ENCODE measurements at regions not wholly inside any gene's neighbourhood (a gene's known extent, or its start where the extent isn't known, plus 50 kb on each side); places are given as distances from the start of the nearest gene placed in this dataset.

GRCh38 chr2:15835991-15836688 is 104.2 kb upstream of the MYCN start:
- DNase-seq (ENCODE audit: low read depth in 1 of 2, low spot score in 1 of 2), result no peak
- no peaks in the 10 kb centered on the region for H3K27me3 ChIP-seq (ENCODE audit: insufficient read depth, poor library complexity, severe bottlenecking)
- H3K27ac ChIP-seq (replicated peaks), result no peak overlapping the region
- no peak for TF ChIP-seq REST (IDR thresholded peaks at IDR 0.05; ENCODE audit: insufficient replicate concordance, low read depth)
- no peak for TF ChIP-seq GABPA (IDR thresholded peaks at IDR 0.05; ENCODE audit: low read depth)
- no peak for TF ChIP-seq POLR2AphosphoS5 (IDR thresholded peaks at IDR 0.05; ENCODE audit: low read depth)
- TF ChIP-seq SPI1 (IDR thresholded peaks at IDR 0.05; ENCODE audit: borderline replicate concordance, low read depth), result no peak
- no peak for TF ChIP-seq CTCF (IDR thresholded peaks at IDR 0.05; ENCODE audit: insufficient read depth, low read length)
- no peak overlapping the region for H3K4me3 ChIP-seq (replicated peaks; ENCODE audit: insufficient read depth, low read length)

DNA sequence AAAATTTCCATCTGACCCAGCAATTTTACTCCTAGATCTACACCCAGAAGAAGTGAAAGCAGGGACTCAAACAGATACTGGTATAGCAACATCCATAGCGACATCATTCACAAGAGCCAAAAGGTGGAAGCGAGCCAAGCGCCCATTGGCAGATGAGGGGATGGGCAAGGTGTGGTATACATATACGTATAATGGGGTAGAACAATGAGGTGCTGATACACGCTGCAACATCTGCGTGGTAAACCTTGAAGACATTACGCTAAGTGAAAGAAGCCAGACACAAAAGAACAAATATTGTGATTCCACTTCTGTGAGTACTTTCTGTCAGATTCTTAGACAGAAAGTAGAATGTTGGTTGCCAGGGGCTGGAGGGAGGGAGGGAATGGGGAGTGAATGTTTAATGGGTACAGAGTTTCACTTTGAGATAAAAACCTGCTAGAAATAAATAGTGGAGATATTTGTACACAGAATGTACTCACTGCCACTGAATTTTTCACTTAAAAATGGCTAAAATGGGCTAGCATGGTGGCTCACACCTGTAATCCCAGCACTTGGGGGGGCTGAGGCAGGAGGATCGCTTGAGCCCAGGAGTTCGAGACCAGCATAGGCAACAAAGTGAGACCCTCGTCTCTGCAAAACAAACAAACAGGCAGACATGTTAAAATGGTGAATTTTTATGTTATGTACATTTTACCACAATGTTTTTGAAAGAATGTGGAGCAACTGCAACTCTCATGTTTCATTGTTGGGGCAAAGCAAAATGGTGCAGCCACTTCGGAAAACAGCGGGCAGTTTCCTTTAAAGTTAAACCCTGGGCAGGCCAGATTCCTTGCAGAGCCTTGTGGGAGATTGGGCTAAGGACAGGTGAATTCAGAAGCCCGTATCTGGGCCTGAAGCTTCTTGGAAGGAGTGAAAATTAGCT is 103.4 kb upstream of the MYCN start:
- no peak overlapping the region for H3K27ac ChIP-seq (replicated peaks)
- TF ChIP-seq POLR2AphosphoS5 (IDR thresholded peaks at IDR 0.05; ENCODE audit: low read depth) (no peak), SPI1 (IDR thresholded peaks at IDR 0.05; ENCODE audit: borderline replicate concordance, low read depth) (no peak), CTCF (IDR thresholded peaks at IDR 0.05; ENCODE audit: insufficient read depth, low read length) (no peak), REST (IDR thresholded peaks at IDR 0.05; ENCODE audit: insufficient replicate concordance, low read depth) (no peak), GABPA (IDR thresholded peaks at IDR 0.05; ENCODE audit: low read depth) (no peak)
- H3K27me3 ChIP-seq (ENCODE audit: insufficient read depth, poor library complexity, severe bottlenecking), result no peaks in the 10 kb centered on the region
- DNase-seq (ENCODE audit: low read depth in 1 of 2, low spot score in 1 of 2), result no peak
- no peak overlapping the region for H3K4me3 ChIP-seq (replicated peaks; ENCODE audit: insufficient read depth, low read length)

- no peak for DNase-seq (ENCODE audit: low read depth in 1 of 2, low spot score in 1 of 2)
- H3K27ac ChIP-seq (replicated peaks), result no peak overlapping the region
- TF ChIP-seq CTCF (IDR thresholded peaks at IDR 0.05; ENCODE audit: insufficient read depth, low read length), result no peak
- no peak for TF ChIP-seq SPI1 (IDR thresholded peaks at IDR 0.05; ENCODE audit: borderline replicate concordance, low read depth)
- no peak for TF ChIP-seq GABPA (IDR thresholded peaks at IDR 0.05; ENCODE audit: low read depth)
- no peak for TF ChIP-seq REST (IDR thresholded peaks at IDR 0.05; ENCODE audit: insufficient replicate concordance, low read depth)
- TF ChIP-seq POLR2AphosphoS5 (IDR thresholded peaks at IDR 0.05; ENCODE audit: low read depth), result no peak
- H3K4me3 ChIP-seq (replicated peaks; ENCODE audit: insufficient read depth, low read length), result no peak overlapping the region
- H3K27me3 ChIP-seq (ENCODE audit: insufficient read depth, poor library complexity, severe bottlenecking), result no peaks in the 10 kb centered on the region
Observed at GRCh38 chr2:15838481-15839090, 101.8 kb upstream of the MYCN start.

Measured in HL-60 (cell line).